HepG2 (cell line): ENCODE measurements at regions not wholly inside any gene's neighbourhood (a gene's known extent, or its start where the extent isn't known, plus 50 kb on each side); places are given as distances from the start of the nearest gene placed in this dataset.

Experiments
- ATAC-seq: fragments of 200-7000 bp; cut with Tn5 transposase; 3 replicates; pipeline ENCODE4 v1.9.1; 2020; ENCODE audit warnings: mild to moderate bottlenecking, moderate library complexity
- BruUV-seq: library from RNA; stranded (reverse); fragments of 400-500 nt; replicated peaks from 2 replicates; lab custom pipeline; 2021; lab: Mats Ljungman, UMichigan
- CTCF ChIA-PET: fragments of 300-600 bp; formaldehyde crosslinking; extraction: SDS; loops from one replicate; lab custom pipeline; 2021; ENCODE audit warnings: low total read pairs, inconsistent platforms, low intra/inter-chr PET ratio; lab: Yijun Ruan, JAX
- POLR2A ChIA-PET: fragments of 350-600 bp; sonication (Branson Sonifier 250); formaldehyde crosslinking; loops from one replicate; lab custom pipeline; 2020; ENCODE audit warnings: antibody characterized with exemption, inconsistent platforms; lab: Yijun Ruan, JAX
- DNase-seq: peaks from one replicate; pipeline ENCODE4 v3.0.0-alpha.2; 2015; ENCODE audit warnings: low spot score
- FAIRE-seq: peaks from 3 replicates; lab custom pipeline; 2011; peaks lifted over from hg19 to GRCh38; lab: Jason Lieb, UNC
- H2AFZ ChIP-seq: one replicate; pipeline ENCODE4 v1.6.1; 2011; ENCODE audit warnings: low read length, inconsistent platforms
- H3K27ac ChIP-seq: fragments of 300-600 bp; 3 replicates; pipeline ENCODE4 v1.8.0; 2011; ENCODE audit warnings: mixed run types, mild to moderate bottlenecking, mixed read lengths, low read length, inconsistent platforms; ENCODE audit not compliant: insufficient read depth; ENCODE audit errors: extremely low read length
- H3K27me3 ChIP-seq, 2 experiments: fragments of 200-600 bp in 1 of 2; 2 replicates in 1 of 2; 3 replicates in 1 of 2; pipeline versions ENCODE4 v1.6.0 to v1.8.0; 2011; ENCODE audit warnings: low read length in 2 of 2, mild to moderate bottlenecking in 2 of 2, moderate library complexity in 2 of 2, inconsistent platforms in 1 of 2; ENCODE audit not compliant: insufficient read depth in 2 of 2, control insufficient read depth in 1 of 2
- H3K36me3 ChIP-seq, 2 experiments: fragments of 200-600 bp in 1 of 2; replicated peaks in 1 of 2; 2 replicates in 1 of 2; 3 replicates in 1 of 2; pipeline versions ENCODE4 v1.5.1 to v1.8.0; 2011; ENCODE audit warnings: low read length in 2 of 2, inconsistent platforms in 1 of 2; ENCODE audit not compliant: insufficient read depth in 2 of 2, control insufficient read depth in 1 of 2
- H3K4me1 ChIP-seq: 2 replicates; pipeline ENCODE4 v1.5.1; 2012; ENCODE audit warnings: low read length, inconsistent platforms; ENCODE audit not compliant: insufficient read depth
- H3K4me2 ChIP-seq: 2 replicates; pipeline ENCODE4 v1.6.0; 2011; ENCODE audit warnings: low read depth, low read length, inconsistent platforms
- H3K4me3 ChIP-seq, 3 experiments: fragments of 200-600 bp in 1 of 3; sonication (generic), shearing (Covaris generic) in 1 of 3; replicated peaks in 1 of 3; 2 replicates each; pipeline ENCODE4 v1.5.1; 2011 to 2016; ENCODE audit warnings: low read length in 3 of 3, inconsistent platforms in 2 of 3, low read depth in 2 of 3, mild to moderate bottlenecking in 2 of 3, control low read depth in 1 of 3, mixed read lengths in 1 of 3; ENCODE audit not compliant: insufficient read depth in 1 of 3
- H3K79me2 ChIP-seq: one replicate; pipeline ENCODE4 v1.6.1; 2011; ENCODE audit warnings: low read length, inconsistent platforms; ENCODE audit not compliant: insufficient read depth
- H3K9ac ChIP-seq: 2 replicates; pipeline ENCODE4 v1.6.0; 2011; ENCODE audit warnings: mild to moderate bottlenecking, low read depth, low read length, inconsistent platforms; ENCODE audit not compliant: insufficient read depth
- H3K9me3 ChIP-seq: 2 replicates; pipeline ENCODE4 v1.5.1; 2012; ENCODE audit warnings: mild to moderate bottlenecking, low read length
- H4K20me1 ChIP-seq: 2 replicates; pipeline ENCODE4 v1.6.0; 2011; ENCODE audit warnings: inconsistent platforms, mild to moderate bottlenecking, low read length, moderate library complexity; ENCODE audit not compliant: insufficient read depth
- ATF2 ChIP-seq: sonication (generic); formaldehyde crosslinking; IDR thresholded peaks from 2 replicates; pipeline ENCODE4 v1.4.0; 2020; ENCODE audit warnings: missing genetic modification reagents
- CC2D1A ChIP-seq: sonication (generic); formaldehyde crosslinking; IDR thresholded peaks from 2 replicates; pipeline ENCODE4 v1.8.1; 2023; ENCODE audit warnings: mild to moderate bottlenecking, missing genetic modification reagents
- IRF9 ChIP-seq: sonication (generic); formaldehyde crosslinking; IDR thresholded peaks from 2 replicates; pipeline ENCODE4 v1.8.0; 2022; ENCODE audit warnings: missing genetic modification reagents, mild to moderate bottlenecking, borderline replicate concordance
- NFAT5 ChIP-seq: sonication (generic); formaldehyde crosslinking; IDR thresholded peaks from 2 replicates; pipeline ENCODE4 v1.4.0; 2020; ENCODE audit warnings: missing genetic modification reagents
- TMF1 ChIP-seq: sonication (generic); formaldehyde crosslinking; IDR thresholded peaks from 2 replicates; pipeline ENCODE4 v1.8.1; 2022; ENCODE audit warnings: low read depth, missing genetic modification reagents
- ZNF556 ChIP-seq: sonication (generic); formaldehyde crosslinking; IDR thresholded peaks from 2 replicates; pipeline ENCODE4 v1.4.0; 2020; ENCODE audit warnings: mild to moderate bottlenecking, missing genetic modification reagents, borderline replicate concordance
- ZNF607 ChIP-seq: sonication (generic); formaldehyde crosslinking; IDR thresholded peaks from 2 replicates; pipeline ENCODE4 v1.5.1; 2020; ENCODE audit warnings: missing genetic modification reagents, mild to moderate bottlenecking, borderline replicate concordance
- ZNF619 ChIP-seq: sonication (generic); formaldehyde crosslinking; IDR thresholded peaks from 2 replicates; pipeline ENCODE4 v1.4.0; 2020; ENCODE audit warnings: mild to moderate bottlenecking, missing genetic modification reagents
- ZNF784 ChIP-seq: sonication (generic); formaldehyde crosslinking; IDR thresholded peaks from 2 replicates; pipeline ENCODE4 v1.5.1; 2020; ENCODE audit warnings: missing genetic modification reagents, mild to moderate bottlenecking, borderline replicate concordance
- ZNF841 ChIP-seq: sonication (generic); formaldehyde crosslinking; IDR thresholded peaks from 2 replicates; pipeline ENCODE4 v1.8.1; 2023; ENCODE audit warnings: missing genetic modification reagents, borderline replicate concordance
- WGBS: methylation state at CpG from one replicate; pipeline ENCODE4 v1.1.6; 2017; ENCODE audit warnings: low lambda C conversion rate; 5-methylcytosine and 5-hydroxymethylcytosine counted together
- in situ Hi-C: cut with HindIII; loops from 2 replicates; pipeline ENCODE4 v1.10.0; 2017; ENCODE audit warnings: low pct_unique_long_range_greater_than_20kb; ENCODE audit not compliant: extremely low pct_ligation_motif_present
- intact Hi-C: fragments of 100-400 bp; cut with micrococcal nuclease; formaldehyde crosslinking; loops from one replicate; pipeline ENCODE4 v1.10.0; 2022; ENCODE audit not compliant: unreplicated experiment

- 3% methylated on average over 2 of the region's 2 CpGs for WGBS
- CTCF ChIA-PET, result no interaction called here
- intact Hi-C loops (no loop called here), in situ Hi-C loops (no loop called here)
- DNase-seq (no peak), ATAC-seq (no peak), FAIRE-seq (no peak)
- H3K27ac ChIP-seq, result no peak overlapping the region
- no TSS peak for BruUV-seq
- H3K4me3 ChIP-seq, result no peak overlapping the region
- H4K20me1 ChIP-seq, result no peaks in the 10 kb centered on the region
- POLR2A ChIA-PET, result no interaction called here
- H3K36me3 ChIP-seq, result no peaks in the 10 kb centered on the region
- H3K27me3 ChIP-seq, result no peaks in the 10 kb centered on the region
- H3K4me2 ChIP-seq, result no peak overlapping the region
- peaks cover 8% of the 10 kb centered on the region; the same call in 1 of the 2 replicates for H3K4me1 ChIP-seq
- no peaks in the 10 kb centered on the region for H3K9me3 ChIP-seq
- H3K79me2 ChIP-seq, result no peaks in the 10 kb centered on the region
- no peak overlapping the region for H2AFZ ChIP-seq
- no peak overlapping the region for H3K9ac ChIP-seq
- no peak for TF ChIP-seq CC2D1A (CRISPR knock-in tag)
- no peak for TF ChIP-seq ATF2 (CRISPR knock-in tag)
- TF ChIP-seq ZNF841, result no peak
- TF ChIP-seq TMF1 (CRISPR knock-in tag), result no peak
- TF ChIP-seq ZNF556 (CRISPR knock-in tag), result no peak
- TF ChIP-seq NFAT5, result no peak
- TF ChIP-seq ZNF619, result no peak
- no peak for TF ChIP-seq ZNF607
- TF ChIP-seq IRF9 (CRISPR knock-in tag), result no peak
- TF ChIP-seq ZNF784 (CRISPR knock-in tag), result no peak
Observed at GRCh38 chr16:64138621-64139020, 983.2 kb downstream of the CDH11 start.
